C4-2B (cell line): ENCODE measurements at regions not wholly inside any gene's neighbourhood (a gene's known extent, or its start where the extent isn't known, plus 50 kb on each side); places are given as distances from the start of the nearest gene placed in this dataset.

Experiments
- H3K27ac ChIP-seq: fragments of 450-650 bp; 2 replicates; pipeline ENCODE4 v1.5.1; 2017
- ZFX ChIP-seq: fragments of 450-650 bp; IDR thresholded peaks from 2 replicates; pipeline ENCODE4 v1.6.1; 2017
- TF ChIP-seq, protein P1 (sequence below): fragments of 450-650 bp; conservative IDR thresholded peaks from 2 replicates; pipeline ENCODE4 v1.5.1; 2017; ENCODE audit warnings: mild to moderate bottlenecking

DNA sequence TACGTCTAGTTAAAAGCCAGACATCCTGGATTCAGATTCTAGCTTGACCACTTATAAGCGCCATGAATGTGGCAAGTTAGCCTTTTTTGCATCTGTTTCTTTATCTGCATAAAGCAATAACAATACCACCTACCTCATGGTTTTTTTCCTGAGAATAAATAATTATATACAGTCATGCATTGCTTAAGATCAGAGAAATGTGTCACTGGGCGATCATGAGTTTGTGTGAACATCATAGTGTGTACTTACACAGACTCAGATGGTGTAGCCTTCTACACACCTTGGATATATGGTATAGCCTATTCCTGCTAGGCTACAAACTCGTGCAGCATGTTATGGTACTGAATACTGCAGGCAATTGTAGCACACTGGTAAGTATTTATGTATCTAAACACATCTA, 84.7 kb upstream of the PELI1 start:
- H3K27ac ChIP-seq: no peak overlapping the region
- TF ChIP-seq ZFX: no peak

DNA sequence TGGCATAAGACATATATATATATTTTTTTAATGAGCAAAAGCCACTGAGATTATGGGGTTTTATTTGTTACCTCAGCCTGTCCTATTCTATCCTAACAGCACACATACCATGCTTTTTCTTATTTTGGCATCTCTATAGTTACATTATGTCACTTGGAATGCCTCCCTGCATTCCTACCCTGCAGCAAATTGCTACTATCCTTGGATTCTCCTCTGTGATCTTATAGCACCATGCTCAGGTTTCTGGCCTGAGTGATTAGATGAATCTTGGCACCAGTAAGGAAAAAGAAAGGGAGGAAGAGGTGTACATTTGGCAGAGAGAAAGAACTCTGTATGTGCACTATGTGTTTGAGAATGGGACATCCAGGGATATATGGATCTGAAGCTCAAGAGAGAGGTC, 86.3 kb upstream of the PELI1 start:
- no peak overlapping the region for H3K27ac ChIP-seq
- TF ChIP-seq, protein P1, sequence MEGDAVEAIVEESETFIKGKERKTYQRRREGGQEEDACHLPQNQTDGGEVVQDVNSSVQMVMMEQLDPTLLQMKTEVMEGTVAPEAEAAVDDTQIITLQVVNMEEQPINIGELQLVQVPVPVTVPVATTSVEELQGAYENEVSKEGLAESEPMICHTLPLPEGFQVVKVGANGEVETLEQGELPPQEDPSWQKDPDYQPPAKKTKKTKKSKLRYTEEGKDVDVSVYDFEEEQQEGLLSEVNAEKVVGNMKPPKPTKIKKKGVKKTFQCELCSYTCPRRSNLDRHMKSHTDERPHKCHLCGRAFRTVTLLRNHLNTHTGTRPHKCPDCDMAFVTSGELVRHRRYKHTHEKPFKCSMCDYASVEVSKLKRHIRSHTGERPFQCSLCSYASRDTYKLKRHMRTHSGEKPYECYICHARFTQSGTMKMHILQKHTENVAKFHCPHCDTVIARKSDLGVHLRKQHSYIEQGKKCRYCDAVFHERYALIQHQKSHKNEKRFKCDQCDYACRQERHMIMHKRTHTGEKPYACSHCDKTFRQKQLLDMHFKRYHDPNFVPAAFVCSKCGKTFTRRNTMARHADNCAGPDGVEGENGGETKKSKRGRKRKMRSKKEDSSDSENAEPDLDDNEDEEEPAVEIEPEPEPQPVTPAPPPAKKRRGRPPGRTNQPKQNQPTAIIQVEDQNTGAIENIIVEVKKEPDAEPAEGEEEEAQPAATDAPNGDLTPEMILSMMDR: no peak
- no peak for TF ChIP-seq ZFX

DNA sequence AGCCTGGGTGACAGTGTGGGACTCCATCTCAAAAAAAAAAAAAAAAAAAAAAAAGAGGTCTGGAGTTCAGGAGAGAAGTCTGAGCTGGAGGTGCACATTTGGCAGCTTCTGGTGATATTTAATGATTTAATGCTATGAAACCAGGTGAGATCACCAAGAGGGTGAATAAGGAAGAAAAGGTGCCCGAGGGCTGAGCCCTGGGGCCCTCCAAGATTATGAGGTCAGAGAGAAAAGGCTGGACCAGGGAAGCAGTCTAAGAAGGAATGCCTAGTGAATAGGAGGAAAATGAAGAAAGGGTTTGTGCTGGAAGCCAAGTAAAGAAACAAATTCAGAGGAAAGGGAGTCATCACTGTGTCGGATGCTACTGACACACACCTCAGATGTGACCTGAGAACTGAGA, 88.0 kb upstream of the PELI1 start:
- H3K27ac ChIP-seq: no peak overlapping the region
- TF ChIP-seq, protein P1: no peak
- TF ChIP-seq ZFX: no peak

DNA sequence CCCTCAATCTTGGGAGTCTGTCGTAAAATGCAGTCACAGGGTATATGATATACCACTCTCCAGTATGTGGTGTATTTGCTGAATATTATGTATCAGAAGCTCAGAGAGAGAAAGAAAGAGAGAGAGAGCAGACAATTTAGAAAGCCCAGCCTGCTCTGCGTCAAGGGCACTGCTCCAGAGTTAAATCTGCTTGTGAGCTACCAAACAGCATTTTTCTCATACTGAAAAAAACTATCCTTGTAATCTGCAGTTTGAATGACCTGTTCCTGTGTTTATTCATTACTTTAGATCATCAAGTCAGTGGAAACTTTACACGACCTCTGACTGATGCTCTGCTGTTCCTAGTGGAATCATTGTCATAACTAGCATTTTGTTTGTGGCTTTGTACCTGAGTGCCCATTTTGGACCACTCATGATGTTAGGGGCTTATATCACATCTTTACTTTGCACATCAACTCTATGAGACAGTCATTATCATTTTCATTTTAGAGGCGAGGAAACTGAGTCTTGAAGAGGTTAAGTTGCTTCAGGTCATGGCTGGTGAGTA, 89.2 kb upstream of the PELI1 start:
- no peak overlapping the region for H3K27ac ChIP-seq

DNA sequence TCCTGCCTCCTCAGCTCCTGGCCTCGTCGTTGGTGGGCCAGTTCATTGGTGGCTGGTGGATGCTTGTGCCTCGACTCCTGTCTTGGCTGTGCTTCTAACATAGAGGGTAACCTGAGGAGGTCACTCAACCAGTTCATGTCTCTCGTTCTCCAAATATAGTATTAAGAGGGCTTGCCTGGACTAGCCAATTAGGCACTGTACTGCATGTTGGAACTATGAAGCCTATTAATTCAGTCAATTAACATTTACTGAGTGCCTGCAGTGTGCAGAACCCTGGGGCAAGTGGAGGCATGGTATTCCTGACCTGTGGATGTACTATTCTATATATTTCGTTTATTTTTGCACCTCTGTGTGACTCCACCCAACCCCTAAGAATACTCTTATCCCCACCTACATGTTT, 89.9 kb upstream of the PELI1 start:
- TF ChIP-seq, protein P1: no peak
- no peak for TF ChIP-seq ZFX
- H3K27ac ChIP-seq: no peak overlapping the region

More for the DNA sequence above, 89.2 kb upstream of the PELI1 start:
- no peak for TF ChIP-seq ZFX
- TF ChIP-seq, protein P1: no peak

DNA sequence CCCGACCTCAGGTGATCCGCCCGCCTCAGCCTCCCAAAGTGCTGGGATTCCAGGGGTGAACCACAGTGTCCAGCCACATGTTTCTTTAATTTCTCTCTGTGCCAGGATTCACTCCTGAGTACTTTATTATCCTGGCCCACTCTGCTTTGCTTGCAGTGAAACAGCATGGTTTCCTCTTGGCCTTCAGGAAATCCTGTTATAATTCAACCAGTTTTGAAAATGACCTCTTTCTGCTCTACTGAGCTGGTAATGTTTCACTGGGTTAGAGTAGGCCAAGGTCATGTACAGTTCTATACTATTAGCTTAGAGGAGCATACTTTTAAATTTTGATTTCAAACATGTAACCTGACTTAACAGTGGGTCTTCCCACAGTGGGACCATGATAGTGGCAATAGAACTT, 90.6 kb upstream of the PELI1 start:
- TF ChIP-seq, protein P1: no peak
- no peak for TF ChIP-seq ZFX
- no peak overlapping the region for H3K27ac ChIP-seq

DNA sequence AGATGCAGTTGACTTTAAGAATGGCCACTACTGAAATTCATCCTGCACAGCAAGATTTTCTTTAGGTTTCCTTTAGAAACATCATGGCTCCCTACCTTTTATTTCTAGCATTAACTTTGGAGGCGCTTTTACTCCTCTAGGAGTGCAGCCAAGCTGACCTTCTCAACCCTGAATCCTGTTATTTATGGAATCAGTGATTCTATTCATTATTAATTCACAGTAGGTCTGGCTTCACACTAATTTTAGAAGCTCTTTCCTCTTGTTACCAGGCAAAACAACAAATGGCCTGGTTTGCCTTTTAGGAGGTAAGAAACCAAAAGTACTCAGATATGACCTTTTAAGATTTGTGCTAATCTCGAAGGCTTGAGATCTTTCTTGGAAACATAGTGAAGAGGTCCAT, 93.0 kb upstream of the PELI1 start:
- no peak for TF ChIP-seq ZFX
- TF ChIP-seq, protein P1: no peak
- H3K27ac ChIP-seq: no peak overlapping the region

DNA sequence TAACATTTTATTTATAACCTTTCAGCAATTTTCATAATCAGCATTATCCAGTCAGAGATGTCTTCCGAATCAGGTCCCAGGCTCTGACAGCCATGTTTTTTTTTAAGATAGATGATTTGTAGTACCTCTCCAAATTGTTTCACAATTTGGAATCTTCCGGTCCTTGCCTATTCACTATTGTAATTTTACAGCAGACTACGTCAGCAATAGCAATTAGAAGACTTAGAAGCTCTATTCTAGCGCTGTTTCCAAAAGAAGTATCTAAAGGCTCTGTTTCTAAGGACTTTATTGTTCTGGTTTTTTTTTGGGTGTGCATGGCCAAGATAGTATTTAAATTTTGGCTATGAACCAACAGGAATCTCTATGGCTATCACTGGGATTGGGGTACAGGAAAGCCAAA, 94.6 kb upstream of the PELI1 start:
- no peak overlapping the region for H3K27ac ChIP-seq
- no peak for TF ChIP-seq ZFX
- TF ChIP-seq, protein P1: no peak
